ENCODE measurements at regions not wholly inside any gene's neighbourhood (a gene's known extent, or its start where the extent isn't known, plus 50 kb on each side); places are given as distances from the start of the nearest gene placed in this dataset.

DNA sequence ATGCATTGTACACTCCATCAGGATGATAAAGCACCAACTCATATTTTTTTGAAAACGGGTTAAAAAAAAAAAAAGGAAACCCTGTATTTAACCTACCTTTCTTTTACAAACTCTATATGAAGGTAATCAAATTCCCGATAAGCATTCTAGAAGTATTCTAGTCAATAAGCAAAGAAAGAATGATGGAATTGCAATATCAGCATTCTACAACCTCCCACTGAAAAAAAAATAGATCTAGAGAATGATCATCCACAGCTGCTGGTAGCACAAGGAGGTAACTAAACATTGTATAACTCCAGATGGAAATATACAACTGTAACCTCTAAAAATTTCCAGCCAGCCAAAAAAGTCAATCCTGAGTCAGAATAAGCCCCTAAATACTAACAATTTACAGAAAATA, 95.3 kb upstream of the DCC start:
- TF ChIP-seq FOXP2 (optimal IDR thresholded peaks at IDR 0.05; ENCODE audit: borderline replicate concordance, extremely low read depth, extremely low read length, insufficient read depth) = no peak
- TF ChIP-seq SIN3A (IDR thresholded peaks at IDR 0.05; ENCODE audit: borderline replicate concordance, insufficient read depth, low read length) = no peak
- TF ChIP-seq TAF1 (IDR thresholded peaks at IDR 0.05; ENCODE audit: borderline replicate concordance, insufficient read depth, low read length) = no peak
- no peak for TF ChIP-seq POLR2AphosphoS5 (IDR thresholded peaks at IDR 0.05; ENCODE audit: low read depth, low read length)
- TF ChIP-seq, protein P1, sequence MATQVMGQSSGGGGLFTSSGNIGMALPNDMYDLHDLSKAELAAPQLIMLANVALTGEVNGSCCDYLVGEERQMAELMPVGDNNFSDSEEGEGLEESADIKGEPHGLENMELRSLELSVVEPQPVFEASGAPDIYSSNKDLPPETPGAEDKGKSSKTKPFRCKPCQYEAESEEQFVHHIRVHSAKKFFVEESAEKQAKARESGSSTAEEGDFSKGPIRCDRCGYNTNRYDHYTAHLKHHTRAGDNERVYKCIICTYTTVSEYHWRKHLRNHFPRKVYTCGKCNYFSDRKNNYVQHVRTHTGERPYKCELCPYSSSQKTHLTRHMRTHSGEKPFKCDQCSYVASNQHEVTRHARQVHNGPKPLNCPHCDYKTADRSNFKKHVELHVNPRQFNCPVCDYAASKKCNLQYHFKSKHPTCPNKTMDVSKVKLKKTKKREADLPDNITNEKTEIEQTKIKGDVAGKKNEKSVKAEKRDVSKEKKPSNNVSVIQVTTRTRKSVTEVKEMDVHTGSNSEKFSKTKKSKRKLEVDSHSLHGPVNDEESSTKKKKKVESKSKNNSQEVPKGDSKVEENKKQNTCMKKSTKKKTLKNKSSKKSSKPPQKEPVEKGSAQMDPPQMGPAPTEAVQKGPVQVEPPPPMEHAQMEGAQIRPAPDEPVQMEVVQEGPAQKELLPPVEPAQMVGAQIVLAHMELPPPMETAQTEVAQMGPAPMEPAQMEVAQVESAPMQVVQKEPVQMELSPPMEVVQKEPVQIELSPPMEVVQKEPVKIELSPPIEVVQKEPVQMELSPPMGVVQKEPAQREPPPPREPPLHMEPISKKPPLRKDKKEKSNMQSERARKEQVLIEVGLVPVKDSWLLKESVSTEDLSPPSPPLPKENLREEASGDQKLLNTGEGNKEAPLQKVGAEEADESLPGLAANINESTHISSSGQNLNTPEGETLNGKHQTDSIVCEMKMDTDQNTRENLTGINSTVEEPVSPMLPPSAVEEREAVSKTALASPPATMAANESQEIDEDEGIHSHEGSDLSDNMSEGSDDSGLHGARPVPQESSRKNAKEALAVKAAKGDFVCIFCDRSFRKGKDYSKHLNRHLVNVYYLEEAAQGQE (IDR thresholded peaks at IDR 0.05; ENCODE audit: insufficient read depth in 1 of 2, low read depth in 2 of 2, low read length in 2 of 2) = no peak

DNA sequence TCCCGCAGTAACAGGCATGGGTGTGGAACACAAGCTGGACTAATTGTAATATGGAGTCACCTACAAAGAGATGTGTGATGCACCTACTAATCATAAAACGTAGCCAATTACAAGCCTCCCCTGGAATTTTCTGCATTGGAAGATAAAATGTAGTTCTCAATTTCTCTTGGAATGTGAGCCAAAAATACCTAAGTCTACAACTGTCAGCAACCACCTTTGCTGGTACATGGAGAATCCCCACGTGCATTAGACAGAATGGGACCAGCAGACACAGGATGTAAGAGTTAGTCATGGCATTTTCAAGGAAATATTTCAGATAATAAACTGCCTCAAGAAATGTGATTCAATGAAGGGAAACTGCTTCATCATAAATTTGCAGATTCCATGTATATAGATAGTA, 85.6 kb upstream of the DCC start:
- TF ChIP-seq SIN3A (IDR thresholded peaks at IDR 0.05; ENCODE audit: borderline replicate concordance, insufficient read depth, low read length) (no peak), TAF1 (IDR thresholded peaks at IDR 0.05; ENCODE audit: borderline replicate concordance, insufficient read depth, low read length) (no peak), FOXP2 (optimal IDR thresholded peaks at IDR 0.05; ENCODE audit: borderline replicate concordance, extremely low read depth, extremely low read length, insufficient read depth) (no peak), POLR2AphosphoS5 (IDR thresholded peaks at IDR 0.05; ENCODE audit: low read depth, low read length) (no peak)
- TF ChIP-seq, protein P1 (IDR thresholded peaks at IDR 0.05; ENCODE audit: insufficient read depth in 1 of 2, low read depth in 2 of 2, low read length in 2 of 2) = no peak

DNA sequence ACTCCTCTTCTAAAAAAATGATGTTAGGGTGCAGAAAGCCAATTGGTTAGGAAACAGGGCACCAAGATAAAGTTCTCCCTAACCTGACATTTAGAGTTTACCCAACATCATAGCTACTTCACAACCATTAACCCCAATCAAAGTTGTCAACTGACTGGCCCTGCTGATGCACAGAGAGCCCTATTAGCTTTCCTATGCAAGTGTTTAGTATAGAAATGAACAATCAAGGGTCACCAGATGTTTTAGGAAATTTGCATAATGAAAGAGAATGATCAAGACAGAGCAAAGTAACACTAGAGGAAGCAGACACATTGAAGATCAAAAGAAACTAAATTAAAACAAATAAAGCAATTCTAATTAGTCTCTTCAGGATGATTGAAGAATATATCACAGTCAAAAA, 64.2 kb upstream of the DCC start:
- TF ChIP-seq FOXP2 (optimal IDR thresholded peaks at IDR 0.05; ENCODE audit: borderline replicate concordance, extremely low read depth, extremely low read length, insufficient read depth) = no peak
- no peak for TF ChIP-seq TAF1 (IDR thresholded peaks at IDR 0.05; ENCODE audit: borderline replicate concordance, insufficient read depth, low read length)
- no peak for TF ChIP-seq SIN3A (IDR thresholded peaks at IDR 0.05; ENCODE audit: borderline replicate concordance, insufficient read depth, low read length)
- TF ChIP-seq, protein P1 (IDR thresholded peaks at IDR 0.05; ENCODE audit: insufficient read depth in 1 of 2, low read depth in 2 of 2, low read length in 2 of 2) = no peak
- no peak for TF ChIP-seq POLR2AphosphoS5 (IDR thresholded peaks at IDR 0.05; ENCODE audit: low read depth, low read length)

DNA sequence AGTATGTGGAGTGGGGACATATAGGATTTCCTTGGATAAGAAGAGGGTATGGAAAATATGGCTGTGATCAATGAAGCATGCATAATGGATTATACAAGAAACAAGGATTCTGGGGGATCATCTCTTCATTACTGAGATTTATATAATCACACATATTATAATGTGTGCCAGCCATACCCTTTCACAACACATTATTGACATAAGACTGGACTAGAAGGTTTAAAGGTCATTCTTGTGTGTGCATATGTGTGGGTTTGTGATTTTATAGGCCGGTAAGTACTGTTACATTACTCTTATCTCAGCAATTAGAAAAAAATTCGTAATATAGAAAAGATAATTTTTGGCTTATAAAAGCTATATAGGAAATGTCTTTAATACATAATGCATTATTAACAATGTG, 62.2 kb upstream of the DCC start:
- TF ChIP-seq FOXP2 (optimal IDR thresholded peaks at IDR 0.05; ENCODE audit: borderline replicate concordance, extremely low read depth, extremely low read length, insufficient read depth) (no peak), SIN3A (IDR thresholded peaks at IDR 0.05; ENCODE audit: borderline replicate concordance, insufficient read depth, low read length) (no peak), TAF1 (IDR thresholded peaks at IDR 0.05; ENCODE audit: borderline replicate concordance, insufficient read depth, low read length) (no peak), POLR2AphosphoS5 (IDR thresholded peaks at IDR 0.05; ENCODE audit: low read depth, low read length) (no peak)
- TF ChIP-seq, protein P1 (IDR thresholded peaks at IDR 0.05; ENCODE audit: insufficient read depth in 1 of 2, low read depth in 2 of 2, low read length in 2 of 2) = no peak

DNA sequence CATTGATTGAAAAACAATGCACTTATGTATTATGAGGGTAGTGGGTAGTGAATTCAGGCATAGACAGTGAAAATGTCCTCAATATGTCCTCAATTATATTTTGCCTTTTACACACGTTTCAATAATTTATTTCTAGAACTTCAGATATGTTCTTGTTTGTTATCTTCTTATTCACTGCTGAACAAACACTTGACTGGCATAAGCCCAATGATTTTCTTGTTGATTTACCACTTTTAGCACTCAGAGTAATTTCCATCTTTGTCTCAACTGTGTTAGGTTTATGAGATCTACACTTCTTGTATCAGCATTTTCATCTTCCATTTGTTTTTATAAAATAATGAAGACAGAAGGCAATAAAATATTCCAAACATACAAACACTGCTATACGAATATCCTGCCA, 61.8 kb upstream of the DCC start:
- TF ChIP-seq FOXP2 (optimal IDR thresholded peaks at IDR 0.05; ENCODE audit: borderline replicate concordance, extremely low read depth, extremely low read length, insufficient read depth) (no peak), TAF1 (IDR thresholded peaks at IDR 0.05; ENCODE audit: borderline replicate concordance, insufficient read depth, low read length) (no peak)

All from PFSK-1 (cell line).